ENCODE measurements at regions not wholly inside any gene's neighbourhood (a gene's known extent, or its start where the extent isn't known, plus 50 kb on each side); places are given as distances from the start of the nearest gene placed in this dataset.

DNA sequence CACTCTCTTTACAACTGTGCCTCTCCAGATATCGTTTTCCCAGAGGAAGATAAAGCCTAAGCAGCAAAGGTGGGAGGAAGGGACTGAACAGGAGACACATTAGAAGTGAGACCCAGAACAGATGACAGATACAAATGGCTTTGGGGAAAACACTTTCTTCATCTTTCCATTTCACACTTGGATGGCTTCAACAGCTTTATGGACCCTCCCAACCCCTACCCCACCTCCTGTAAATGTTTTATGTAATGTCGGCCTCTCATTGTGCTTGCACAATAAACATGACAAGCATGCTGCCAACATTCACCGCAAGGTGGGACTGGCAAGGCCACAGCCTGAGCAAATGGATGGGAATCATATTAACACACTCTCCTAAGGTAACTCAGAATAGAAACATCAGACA is 1088.6 kb downstream of the TUSC7 start:
- Histone ChIP-seq H3K9me3 (ENCODE audit: insufficient read depth in 2 of 2, low read depth in 1 of 2, low read length in 1 of 2) (no peaks in the 10 kb centered on the region), H3K23ac (ENCODE audit: insufficient read length) (no peak overlapping the region), H2BK120ac (replicated peaks; ENCODE audit: low read depth, low read length) (no peak overlapping the region), H3K56ac (replicated peaks; ENCODE audit: insufficient read length, low read depth, low read length) (no peak overlapping the region), H2AFZ (ENCODE audit: low read length) (no peak overlapping the region), H3K79me2 (ENCODE audit: control insufficient read depth in 1 of 2, insufficient read depth in 2 of 2, low read length in 2 of 2) (no peaks in the 10 kb centered on the region), H3K4me2 (ENCODE audit: insufficient read depth in 1 of 2, low read depth in 2 of 2, low read length in 2 of 2) (no peak overlapping the region), H3K18ac (ENCODE audit: extremely low read depth, low read length) (no peak overlapping the region), H3K4me3 (ENCODE audit: extremely low read depth in 1 of 4, insufficient read depth in 2 of 4, low read depth in 3 of 4, low read length in 4 of 4) (no peak overlapping the region), H3K4ac (replicated peaks; ENCODE audit: insufficient read length, low read depth, low read length) (no peak overlapping the region), H4K8ac (ENCODE audit: extremely low read depth, insufficient read depth, low read length) (no peak overlapping the region), H3K36me3 (ENCODE audit: control insufficient read depth in 2 of 4, insufficient read depth in 4 of 4, low read length in 3 of 4) (no peaks in the 10 kb centered on the region), H3K4me1 (replicated peaks in 1 of 4; ENCODE audit: control insufficient read depth in 3 of 4, insufficient read depth in 4 of 4, low read length in 3 of 4) (peaks cover 0 to 6% (median 1%) of the 10 kb centered on the region in 4 experiments; a peak in 2 of 7 replicates), H4K91ac (replicated peaks; ENCODE audit: insufficient read length, low read length) (no peak overlapping the region), H2BK20ac (ENCODE audit: low read length) (no peak overlapping the region), H2BK15ac (ENCODE audit: low read length) (no peak overlapping the region), H4K5ac (ENCODE audit: insufficient read length, low read depth, low read length) (no peak overlapping the region), H2AK5ac (ENCODE audit: low read depth, low read length) (no peak overlapping the region), H3K23me2 (ENCODE audit: low read depth, low read length) (no peaks in the 10 kb centered on the region), H3K14ac (ENCODE audit: insufficient read length) (no peak overlapping the region), H3K27ac (ENCODE audit: low read depth, low read length) (no peak overlapping the region), H3K79me1 (ENCODE audit: low read depth, low read length) (no peaks in the 10 kb centered on the region), H3K27me3 (replicated peaks in 1 of 4; ENCODE audit: control insufficient read depth in 3 of 4, extremely low read depth in 1 of 4, insufficient read depth in 3 of 4, low read length in 3 of 4) (no peaks in the 10 kb centered on the region), H2BK5ac (ENCODE audit: low read depth, low read length) (no peak overlapping the region), H2BK12ac (ENCODE audit: low read depth, low read length) (no peak overlapping the region), H4K20me1 (replicated peaks in 1 of 2; ENCODE audit: control insufficient read depth in 1 of 2, insufficient read depth in 2 of 2, low read length in 2 of 2) (no peaks in the 10 kb centered on the region), H3K9ac (replicated peaks in 1 of 4; ENCODE audit: extremely low read depth in 1 of 4, low read depth in 3 of 4, low read length in 3 of 4) (no peak overlapping the region)
- ChIA-PET POLR2A (ENCODE audit: partially characterized antibody) (no interaction called here), CTCF (ENCODE audit: partially characterized antibody) (no interaction called here)
- WGBS, 2 experiments (ENCODE audit: extremely low coverage in 1 of 2, insufficient coverage in 1 of 2, insufficient read length in 1 of 2, insufficient replicate concordance in 2 of 2, low coverage in 1 of 2, low lambda C conversion rate in 2 of 2, missing lambda C conversion rate in 1 of 2) = 95% methylated on average over 3 of the region's 3 CpGs; no CpG with 5 or more reads in 1 of the 2 experiments
- DNase-seq (ENCODE audit: low read depth in 1 of 2, low spot score in 2 of 2) (no peak), FAIRE-seq (no peak)
- TF ChIP-seq POLR2A (IDR thresholded peaks at IDR 0.05; ENCODE audit: control extremely low read depth in 1 of 2, low read depth in 2 of 2, low read length in 2 of 2) (no peak), CBX5 (IDR thresholded peaks at IDR 0.05; ENCODE audit: low read depth, low read length) (no peak)
